Fibroblast of pulmonary artery (primary cell): ENCODE measurements at regions not wholly inside any gene's neighbourhood (a gene's known extent, or its start where the extent isn't known, plus 50 kb on each side); places are given as distances from the start of the nearest gene placed in this dataset.
"Not testable (repeated sequence)": the region's sequence is repeated elsewhere in the genome, so short reads cannot be mapped to it uniquely, and the experiment has no call there.

Source experiments
- DNase-seq: peaks from one replicate; pipeline ENCODE4 v3.0.0-alpha.2; 2010; ENCODE audit warnings: low read depth
- H3K4me3 ChIP-seq: replicated peaks from 2 replicates; pipeline ENCODE4 v1.5.1; 2011; ENCODE audit warnings: low read depth, mild to moderate bottlenecking, control low read depth, low read length, moderate library complexity
- CTCF ChIP-seq: IDR thresholded peaks from 2 replicates; pipeline ENCODE4 v1.5.1; 2011; ENCODE audit warnings: mild to moderate bottlenecking, control low read depth, low read length, inconsistent platforms; ENCODE audit errors: missing control alignments

GRCh38 chr3:130569461-130570365 is 52.7 kb downstream of the COL6A6 start:
- no peak overlapping the region for H3K4me3 ChIP-seq
- no peak for DNase-seq
- TF ChIP-seq CTCF: no peak

- H3K4me3 ChIP-seq: no peak overlapping the region
- TF ChIP-seq CTCF: no peak
These were observed 55.8 kb downstream of the COL6A6 start for GRCh38 chr3:130572769-130573168.

GRCh38 chr3:130576375-130577266 is 59.6 kb downstream of the COL6A6 start:
- DNase-seq: peak; percentile 52

More at GRCh38 chr3:130572769-130573168, 55.8 kb downstream of the COL6A6 start:
- no peak for DNase-seq

GRCh38 chr3:130582457-130583153 is 65.6 kb downstream of the COL6A6 start:
- no peak overlapping the region for H3K4me3 ChIP-seq
- TF ChIP-seq CTCF: no peak
- DNase-seq: no peak

More at GRCh38 chr3:130576375-130577266, 59.6 kb downstream of the COL6A6 start:
- no peak for TF ChIP-seq CTCF
- no peak overlapping the region for H3K4me3 ChIP-seq

- peak; percentile 74 for DNase-seq
- H3K4me3 ChIP-seq: not testable (repeated sequence)
These were observed 77.8 kb downstream of the COL6A6 start for GRCh38 chr3:130594749-130595148.

- no peak for DNase-seq
- TF ChIP-seq CTCF: no peak
These were observed 79.5 kb downstream of the COL6A6 start for GRCh38 chr3:130596484-130596883.

GRCh38 chr3:130601442-130601971 is 84.5 kb downstream of the COL6A6 start:
- DNase-seq: no peak
- H3K4me3 ChIP-seq: no peak overlapping the region
- TF ChIP-seq CTCF: no peak

More at GRCh38 chr3:130596484-130596883, 79.5 kb downstream of the COL6A6 start:
- no peak overlapping the region for H3K4me3 ChIP-seq
